ENCODE measurements at regions not wholly inside any gene's neighbourhood (a gene's known extent, or its start where the extent isn't known, plus 50 kb on each side); places are given as distances from the start of the nearest gene placed in this dataset.

- H3K27me3 ChIP-seq, result no peaks in the 10 kb centered on the region
- H3K36me3 ChIP-seq, result no peaks in the 10 kb centered on the region
- no peak overlapping the region for H3K4me3 ChIP-seq
- H3K4me1 ChIP-seq, result no peaks in the 10 kb centered on the region
- 86% methylated on average over 22 of the region's 22 CpGs for WGBS
- no peak for DNase-seq (ENCODE audit: low spot score in 2 of 2)
- TF ChIP-seq POLR2A (IDR thresholded peaks at IDR 0.05) (no peak), EP300 (IDR thresholded peaks at IDR 0.05) (no peak), CTCF (IDR thresholded peaks at IDR 0.05) (no peak), POLR2AphosphoS5 (IDR thresholded peaks at IDR 0.05) (no peak)
- peaks cover 3% of the 10 kb centered on the region for H3K9me3 ChIP-seq
- H3K27ac ChIP-seq, result no peak overlapping the region
Measured at GRCh38 chr11:45518141-45518832, 147.1 kb downstream of the CHST1 start.

GRCh38 chr11:45517171-45517770 is 148.2 kb downstream of the CHST1 start:
- no peak overlapping the region for H3K4me3 ChIP-seq
- no peak for TF ChIP-seq POLR2A (IDR thresholded peaks at IDR 0.05)
- TF ChIP-seq EP300 (IDR thresholded peaks at IDR 0.05), result no peak
- TF ChIP-seq POLR2AphosphoS5 (IDR thresholded peaks at IDR 0.05), result no peak
- TF ChIP-seq CTCF (IDR thresholded peaks at IDR 0.05), result no peak
- H3K9me3 ChIP-seq, result peaks cover 2% of the 10 kb centered on the region
- H3K27ac ChIP-seq, result no peak overlapping the region
- no peaks in the 10 kb centered on the region for H3K4me1 ChIP-seq
- WGBS, result 93% methylated on average over 11 of the region's 11 CpGs
- no peaks in the 10 kb centered on the region for H3K36me3 ChIP-seq
- no peak for DNase-seq (ENCODE audit: low spot score in 2 of 2)
- no peaks in the 10 kb centered on the region for H3K27me3 ChIP-seq

GRCh38 chr11:45513821-45514340 is 151.5 kb downstream of the CHST1 start:
- 81% methylated on average over 8 of the region's 8 CpGs for WGBS
- Histone ChIP-seq H3K27me3 (no peaks in the 10 kb centered on the region), H3K27ac (no peak overlapping the region), H3K36me3 (no peaks in the 10 kb centered on the region), H3K4me3 (no peak overlapping the region), H3K4me1 (no peaks in the 10 kb centered on the region), H3K9me3 (no peaks in the 10 kb centered on the region)
- peak in 1 of 2 donors; percentile 45 for DNase-seq (ENCODE audit: low spot score in 2 of 2)
- no peak for TF ChIP-seq CTCF (IDR thresholded peaks at IDR 0.05)
- TF ChIP-seq POLR2A (IDR thresholded peaks at IDR 0.05), result no peak
- TF ChIP-seq EP300 (IDR thresholded peaks at IDR 0.05), result no peak
- TF ChIP-seq POLR2AphosphoS5 (IDR thresholded peaks at IDR 0.05), result no peak

- no peak overlapping the region for H3K27ac ChIP-seq
- H3K9me3 ChIP-seq, result no peaks in the 10 kb centered on the region
- no peaks in the 10 kb centered on the region for H3K36me3 ChIP-seq
- H3K27me3 ChIP-seq, result no peaks in the 10 kb centered on the region
- H3K4me3 ChIP-seq, result no peak overlapping the region
- no peaks in the 10 kb centered on the region for H3K4me1 ChIP-seq
- WGBS, result 67% methylated on average over 3 of the region's 3 CpGs
- DNase-seq (ENCODE audit: low spot score in 2 of 2), result peak in 1 of 2 donors; percentile 32
- TF ChIP-seq CTCF (IDR thresholded peaks at IDR 0.05), result no peak
- no peak for TF ChIP-seq POLR2A (IDR thresholded peaks at IDR 0.05)
- no peak for TF ChIP-seq POLR2AphosphoS5 (IDR thresholded peaks at IDR 0.05)
- no peak for TF ChIP-seq EP300 (IDR thresholded peaks at IDR 0.05)
Measured at GRCh38 chr11:45512471-45513148, 152.8 kb downstream of the CHST1 start.

GRCh38 chr11:45511566-45511965 is 153.9 kb downstream of the CHST1 start:
- peak in 1 of 2 donors; percentile 55 for DNase-seq (ENCODE audit: low spot score in 2 of 2)
- no peaks in the 10 kb centered on the region for H3K4me1 ChIP-seq
- WGBS, result 61% methylated on average over 9 of the region's 9 CpGs
- no peak for TF ChIP-seq POLR2AphosphoS5 (IDR thresholded peaks at IDR 0.05)
- TF ChIP-seq POLR2A (IDR thresholded peaks at IDR 0.05), result no peak
- no peak for TF ChIP-seq EP300 (IDR thresholded peaks at IDR 0.05)
- no peak for TF ChIP-seq CTCF (IDR thresholded peaks at IDR 0.05)
- H3K27ac ChIP-seq, result no peak overlapping the region
- no peaks in the 10 kb centered on the region for H3K36me3 ChIP-seq
- no peaks in the 10 kb centered on the region for H3K27me3 ChIP-seq
- no peak overlapping the region for H3K4me3 ChIP-seq
- H3K9me3 ChIP-seq, result no peaks in the 10 kb centered on the region

Data from suprapubic skin (tissue), 4 donors.